ENCODE measurements at regions not wholly inside any gene's neighbourhood (a gene's known extent, or its start where the extent isn't known, plus 50 kb on each side); places are given as distances from the start of the nearest gene placed in this dataset.

DNA sequence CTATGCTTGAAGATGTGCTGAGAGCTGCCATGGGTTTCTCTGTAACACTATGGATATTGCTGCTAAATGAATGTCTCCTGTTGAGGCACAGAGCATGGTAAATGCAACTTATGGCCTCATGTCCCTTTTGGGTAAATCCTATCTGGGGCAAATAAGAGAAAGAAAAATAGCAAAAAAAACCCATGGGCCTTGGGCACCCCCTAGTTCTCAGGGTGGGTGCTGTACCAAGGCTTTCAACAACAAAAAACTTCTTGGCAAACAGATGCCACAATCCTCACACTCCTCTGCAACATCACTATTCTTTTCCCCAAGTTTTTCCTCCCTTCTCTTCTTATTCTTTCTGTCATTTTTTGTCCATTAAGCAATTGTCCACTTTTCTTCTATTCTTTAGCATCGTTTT lies 340.1 kb upstream of the ROBO2 start:
- TF ChIP-seq, protein P1, sequence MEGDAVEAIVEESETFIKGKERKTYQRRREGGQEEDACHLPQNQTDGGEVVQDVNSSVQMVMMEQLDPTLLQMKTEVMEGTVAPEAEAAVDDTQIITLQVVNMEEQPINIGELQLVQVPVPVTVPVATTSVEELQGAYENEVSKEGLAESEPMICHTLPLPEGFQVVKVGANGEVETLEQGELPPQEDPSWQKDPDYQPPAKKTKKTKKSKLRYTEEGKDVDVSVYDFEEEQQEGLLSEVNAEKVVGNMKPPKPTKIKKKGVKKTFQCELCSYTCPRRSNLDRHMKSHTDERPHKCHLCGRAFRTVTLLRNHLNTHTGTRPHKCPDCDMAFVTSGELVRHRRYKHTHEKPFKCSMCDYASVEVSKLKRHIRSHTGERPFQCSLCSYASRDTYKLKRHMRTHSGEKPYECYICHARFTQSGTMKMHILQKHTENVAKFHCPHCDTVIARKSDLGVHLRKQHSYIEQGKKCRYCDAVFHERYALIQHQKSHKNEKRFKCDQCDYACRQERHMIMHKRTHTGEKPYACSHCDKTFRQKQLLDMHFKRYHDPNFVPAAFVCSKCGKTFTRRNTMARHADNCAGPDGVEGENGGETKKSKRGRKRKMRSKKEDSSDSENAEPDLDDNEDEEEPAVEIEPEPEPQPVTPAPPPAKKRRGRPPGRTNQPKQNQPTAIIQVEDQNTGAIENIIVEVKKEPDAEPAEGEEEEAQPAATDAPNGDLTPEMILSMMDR (IDR thresholded peaks at IDR 0.05; ENCODE audit: borderline replicate concordance, extremely low read depth, low read length, poor library complexity, severe bottlenecking): no peak
- TF ChIP-seq EZH2 (IDR thresholded peaks at IDR 0.05; ENCODE audit: borderline replicate concordance, low read depth, low read length, severe bottlenecking): no peak

Data from DND-41 (cell line).